ENCODE measurements at regions not wholly inside any gene's neighbourhood (a gene's known extent, or its start where the extent isn't known, plus 50 kb on each side); places are given as distances from the start of the nearest gene placed in this dataset.
A peak's percentile ranks its signal among the peaks of the same experiment; 100 is the strongest.

GRCh38 chr5:174420651-174421407 is 303.6 kb upstream of the MSX2 start:
- intact Hi-C loops (cut with DNase I): loop anchor here (10.0 kb wide), 1 partner anchor 514 kb away; no protein-coding TSS in a partner anchor
- peaks cover 16% of the 10 kb centered on the region for H3K4me1 ChIP-seq
- no peak for TF ChIP-seq CTCF (IDR thresholded peaks at IDR 0.05)
- no peak for TF ChIP-seq POLR2A (IDR thresholded peaks at IDR 0.05)
- no peak for TF ChIP-seq POLR2AphosphoS5 (IDR thresholded peaks at IDR 0.05; ENCODE audit: insufficient read depth in 1 of 2, low read depth in 1 of 2)
- no peak overlapping the region for H3K27ac ChIP-seq
- H3K4me3 ChIP-seq: no peak overlapping the region
- no peaks in the 10 kb centered on the region for H3K36me3 ChIP-seq
- DNase-seq (ENCODE audit: extremely low spot score in 2 of 2): peak in 1 of 2 donors; percentile 27
- no peaks in the 10 kb centered on the region for H3K27me3 ChIP-seq
- H3K9me3 ChIP-seq: no peaks in the 10 kb centered on the region

- Histone ChIP-seq H3K9me3 (no peaks in the 10 kb centered on the region), H3K36me3 (no peaks in the 10 kb centered on the region), H3K27ac (no peak overlapping the region), H3K27me3 (no peaks in the 10 kb centered on the region), H3K4me3 (no peak overlapping the region), H3K4me1 (peaks cover 20% of the 10 kb centered on the region)
- TF ChIP-seq CTCF (IDR thresholded peaks at IDR 0.05): no peak
- no peak for TF ChIP-seq POLR2AphosphoS5 (IDR thresholded peaks at IDR 0.05; ENCODE audit: insufficient read depth in 1 of 2, low read depth in 1 of 2)
- TF ChIP-seq POLR2A (IDR thresholded peaks at IDR 0.05): no peak
- intact Hi-C loops (cut with DNase I): loop anchor here (10.0 kb wide), 1 partner anchor 513 kb away; no protein-coding TSS in a partner anchor
- no peak for DNase-seq (ENCODE audit: extremely low spot score in 2 of 2)
Measured at GRCh38 chr5:174421408-174421805, 303.0 kb upstream of the MSX2 start.

- Histone ChIP-seq H3K27ac (no peak overlapping the region), H3K27me3 (no peaks in the 10 kb centered on the region), H3K4me1 (peaks cover 20% of the 10 kb centered on the region), H3K36me3 (no peaks in the 10 kb centered on the region), H3K4me3 (no peak overlapping the region), H3K9me3 (no peaks in the 10 kb centered on the region)
- peak in 1 of 2 donors; percentile 60 for DNase-seq (ENCODE audit: extremely low spot score in 2 of 2)
- TF ChIP-seq POLR2A (IDR thresholded peaks at IDR 0.05) (no peak), CTCF (IDR thresholded peaks at IDR 0.05) (no peak), POLR2AphosphoS5 (IDR thresholded peaks at IDR 0.05; ENCODE audit: insufficient read depth in 1 of 2, low read depth in 1 of 2) (no peak)
- intact Hi-C loops (cut with DNase I): loop anchor here (10.0 kb wide), 1 partner anchor 511 kb away; no protein-coding TSS in a partner anchor
Measured at GRCh38 chr5:174423558-174423957, 300.8 kb upstream of the MSX2 start.

GRCh38 chr5:174424219-174425053 is 299.9 kb upstream of the MSX2 start:
- TF ChIP-seq CTCF (IDR thresholded peaks at IDR 0.05): no peak
- TF ChIP-seq POLR2AphosphoS5 (IDR thresholded peaks at IDR 0.05; ENCODE audit: insufficient read depth in 1 of 2, low read depth in 1 of 2): no peak
- no peak for TF ChIP-seq POLR2A (IDR thresholded peaks at IDR 0.05)
- peaks cover 13% of the 10 kb centered on the region for H3K4me1 ChIP-seq
- DNase-seq (ENCODE audit: extremely low spot score in 2 of 2): peak in 1 of 2 donors; percentile 34
- H3K9me3 ChIP-seq: no peaks in the 10 kb centered on the region
- intact Hi-C loops (cut with DNase I): loop anchor here (10.0 kb wide), 1 partner anchor 510 kb away; no protein-coding TSS in a partner anchor
- H3K27me3 ChIP-seq: no peaks in the 10 kb centered on the region
- no peak overlapping the region for H3K27ac ChIP-seq
- no peak overlapping the region for H3K4me3 ChIP-seq
- no peaks in the 10 kb centered on the region for H3K36me3 ChIP-seq
